PFSK-1 (cell line): ENCODE measurements at regions not wholly inside any gene's neighbourhood (a gene's known extent, or its start where the extent isn't known, plus 50 kb on each side); places are given as distances from the start of the nearest gene placed in this dataset.

Experiments used
- FOXP2 ChIP-seq: optimal IDR thresholded peaks from 2 replicates; pipeline ENCODE3; 2011; ENCODE audit warnings: borderline replicate concordance, control low read depth, inconsistent platforms; ENCODE audit not compliant: insufficient read depth; ENCODE audit errors: extremely low read length, extremely low read depth
- POLR2AphosphoS5 ChIP-seq: IDR thresholded peaks from 2 replicates; pipeline ENCODE4 v1.6.1; 2012; ENCODE audit warnings: low read depth, mild to moderate bottlenecking, control low read depth, low read length, moderate library complexity
- REST ChIP-seq, 2 experiments: IDR thresholded peaks; 2 replicates each; pipeline versions ENCODE4 v1.6.1 to v1.8.0; 2011 to 2012; ENCODE audit warnings: low read depth in 2 of 2, low read length in 2 of 2, control low read depth in 1 of 2, inconsistent platforms in 1 of 2, mild to moderate bottlenecking in 1 of 2, moderate library complexity in 1 of 2; ENCODE audit not compliant: insufficient read depth in 1 of 2
- SIN3A ChIP-seq: IDR thresholded peaks from 2 replicates; pipeline ENCODE4 v1.6.1; 2012; ENCODE audit warnings: mild to moderate bottlenecking, low read length, moderate library complexity, borderline replicate concordance; ENCODE audit not compliant: insufficient read depth
- TAF1 ChIP-seq: IDR thresholded peaks from 2 replicates; pipeline ENCODE4 v1.6.1; 2012; ENCODE audit warnings: low read length, control low read depth, borderline replicate concordance; ENCODE audit not compliant: insufficient read depth

- TF ChIP-seq FOXP2, result no peak
- TF ChIP-seq REST (IDR thresholded peaks at IDR 0.05; ENCODE audit: insufficient read depth in 1 of 2, low read depth in 2 of 2, low read length in 2 of 2), result no peak
- no peak for TF ChIP-seq TAF1
- TF ChIP-seq POLR2AphosphoS5, result no peak
- no peak for TF ChIP-seq SIN3A
These were observed 1355.9 kb downstream of the GRIK2 start for GRCh38 chr6:102749210-102749971.

- TF ChIP-seq POLR2AphosphoS5 (no peak), TAF1 (no peak), REST (IDR thresholded peaks at IDR 0.05; ENCODE audit: insufficient read depth in 1 of 2, low read depth in 2 of 2, low read length in 2 of 2) (no peak), FOXP2 (no peak), SIN3A (no peak)
These were observed 1353.4 kb downstream of the GRIK2 start for GRCh38 chr6:102746941-102747340.

GRCh38 chr6:102742754-102743356, 1349.3 kb downstream of the GRIK2 start:
- no peak for TF ChIP-seq FOXP2
- no peak for TF ChIP-seq POLR2AphosphoS5
- TF ChIP-seq REST (IDR thresholded peaks at IDR 0.05; ENCODE audit: insufficient read depth in 1 of 2, low read depth in 2 of 2, low read length in 2 of 2), result no peak
- no peak for TF ChIP-seq TAF1
- no peak for TF ChIP-seq SIN3A

- TF ChIP-seq REST (IDR thresholded peaks at IDR 0.05; ENCODE audit: insufficient read depth in 1 of 2, low read depth in 2 of 2, low read length in 2 of 2) (no peak), FOXP2 (no peak), TAF1 (no peak), SIN3A (no peak), POLR2AphosphoS5 (no peak)
These were observed 1348.5 kb downstream of the GRIK2 start for GRCh38 chr6:102742028-102742427.

GRCh38 chr6:102736941-102737368, 1343.4 kb downstream of the GRIK2 start:
- TF ChIP-seq FOXP2, result no peak
- no peak for TF ChIP-seq REST (IDR thresholded peaks at IDR 0.05; ENCODE audit: insufficient read depth in 1 of 2, low read depth in 2 of 2, low read length in 2 of 2)
- TF ChIP-seq TAF1, result no peak
- TF ChIP-seq SIN3A, result no peak
- no peak for TF ChIP-seq POLR2AphosphoS5
